Vagina (tissue), 2 donors: ENCODE measurements at regions not wholly inside any gene's neighbourhood (a gene's known extent, or its start where the extent isn't known, plus 50 kb on each side); places are given as distances from the start of the nearest gene placed in this dataset.

ENCODE experiments used
- CTCF ChIP-seq, 3 experiments: fragments of 450-650 bp in 2 of 3; fragments of 200-600 bp in 1 of 3; sonication (generic) in 1 of 3; IDR thresholded peaks; one replicate each; pipeline ENCODE4 v1.5.1; 2017 to 2019; ENCODE audit warnings: antibody characterized with exemption in 3 of 3, mild to moderate bottlenecking in 2 of 3, moderate library complexity in 2 of 3
- POLR2A ChIP-seq, 2 donors: fragments of 450-650 bp; IDR thresholded peaks; one replicate each; pipeline ENCODE4 v1.6.1; 2017; ENCODE audit warnings: antibody characterized with exemption in 2 of 2, mild to moderate bottlenecking in 2 of 2, moderate library complexity in 2 of 2
- POLR2AphosphoS5 ChIP-seq, 2 donors: sonication (generic); formaldehyde crosslinking; IDR thresholded peaks; one replicate each; pipeline ENCODE4 v1.9.0; 2017; ENCODE audit warnings: antibody characterized with exemption in 2 of 2, mild to moderate bottlenecking in 2 of 2, low read depth in 1 of 2; ENCODE audit not compliant: insufficient read depth in 1 of 2

GRCh38 chrX:4851534-4851933 is 1138.1 kb upstream of the PRKX start:
- TF ChIP-seq CTCF (IDR thresholded peaks at IDR 0.05), result no peak
- TF ChIP-seq POLR2A (IDR thresholded peaks at IDR 0.05), result no peak
- TF ChIP-seq POLR2AphosphoS5 (IDR thresholded peaks at IDR 0.05; ENCODE audit: insufficient read depth in 1 of 2, low read depth in 1 of 2), result no peak
